Stimulated activated CD4-positive, alpha-beta T cell treated with anti-CD3 and anti-CD28 coated beads, TNF-alpha, amount 100 ng/mL, for 24 hours (primary cell): ENCODE measurements at regions not wholly inside any gene's neighbourhood (a gene's known extent, or its start where the extent isn't known, plus 50 kb on each side); places are given as distances from the start of the nearest gene placed in this dataset.
"Not testable (repeated sequence)": the region's sequence is repeated elsewhere in the genome, so short reads cannot be mapped to it uniquely, and the experiment has no call there.

Experiments used
- DNase-seq, 3 experiments: peaks; one replicate each; pipeline ENCODE4 v3.0.0-alpha.2; 2020; ENCODE audit warnings: low read depth in 3 of 3

GRCh38 chrX:66912417-66912816, 273.5 kb upstream of the EDA2R start:
- DNase-seq, result no peak

DNA sequence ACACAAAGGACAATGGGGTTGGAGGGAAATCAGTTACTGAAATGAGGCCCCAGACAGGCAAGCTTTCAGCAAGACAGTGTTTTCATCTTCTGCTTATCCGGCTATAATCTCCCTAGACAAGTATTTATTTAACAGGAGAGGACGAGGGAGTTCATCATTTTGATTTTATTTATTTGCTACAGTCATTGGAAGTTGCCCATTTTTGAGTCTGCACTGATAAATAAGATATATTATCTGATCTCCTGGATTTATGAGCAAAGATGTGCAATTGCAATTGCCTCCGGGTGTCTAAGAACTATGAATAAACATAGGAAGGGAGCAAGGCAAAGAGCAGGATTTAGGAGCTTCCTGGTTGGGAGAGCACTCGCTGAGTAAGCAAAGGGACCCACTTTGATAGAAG, 263.2 kb upstream of the EDA2R start:
- no peak for DNase-seq

- DNase-seq, result no peak
Observed at GRCh38 chrX:66900886-66901285, 262.0 kb upstream of the EDA2R start.

DNA sequence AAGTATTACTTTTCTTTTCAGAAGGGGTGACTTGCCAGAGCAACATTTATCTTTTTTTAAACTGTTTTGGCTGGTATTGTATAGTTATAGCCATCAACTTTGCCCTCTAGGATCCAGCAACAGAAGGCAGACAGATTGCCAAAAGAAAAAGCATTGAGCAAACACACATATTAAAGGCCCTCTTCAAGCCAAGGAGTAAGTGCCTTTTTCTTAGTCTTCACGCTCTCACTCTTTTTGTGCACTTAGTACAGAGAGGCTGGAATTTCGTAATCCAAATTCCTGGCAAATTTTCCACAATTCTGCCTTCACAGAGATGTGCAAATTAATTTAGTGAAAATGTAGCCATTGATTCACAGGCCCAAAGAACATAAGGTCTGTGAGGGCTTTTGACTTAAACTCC, 253.1 kb upstream of the EDA2R start:
- no peak for DNase-seq

DNA sequence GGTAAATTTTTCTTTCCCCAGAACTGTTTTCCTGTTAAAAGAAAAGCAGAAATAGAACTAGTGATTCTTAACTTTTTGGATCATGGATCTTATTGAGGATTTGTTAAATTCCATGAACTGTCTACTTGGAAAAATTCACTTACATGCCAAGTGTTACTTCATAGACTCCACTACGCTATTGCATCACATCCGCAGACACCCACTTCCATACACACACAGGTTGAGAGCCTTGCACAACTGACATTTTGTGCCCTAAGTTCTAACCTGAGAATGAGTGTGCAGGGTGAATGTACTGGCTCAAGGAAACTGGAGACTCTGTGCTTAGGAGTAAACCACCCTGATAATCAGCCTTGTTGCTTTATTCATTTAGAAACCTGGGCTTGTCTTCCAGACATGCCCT, 250.5 kb upstream of the EDA2R start:
- no peak for DNase-seq

DNA sequence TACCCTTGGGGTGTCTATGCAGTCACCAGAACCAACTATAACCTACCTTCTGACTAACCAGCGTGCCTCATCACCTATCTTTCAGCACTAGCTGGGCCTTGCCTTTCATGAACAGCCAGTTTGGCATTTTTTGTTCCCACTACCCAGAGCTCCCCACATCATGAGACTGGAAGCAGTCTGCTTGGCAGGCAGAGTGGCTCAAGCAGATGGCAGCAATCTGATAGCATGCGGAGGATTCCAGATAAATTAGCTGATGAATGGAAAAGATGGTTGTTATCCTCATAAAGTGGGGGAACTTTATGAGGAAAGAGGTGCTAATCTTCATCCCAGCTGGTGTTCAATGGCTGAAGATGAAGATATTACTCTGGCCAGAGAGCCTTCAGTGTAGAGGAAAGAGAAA, 243.2 kb upstream of the EDA2R start:
- no peak for DNase-seq

- no peak for DNase-seq
Observed at GRCh38 chrX:66876776-66877175, 237.9 kb upstream of the EDA2R start.

- DNase-seq, result no peak
Observed at GRCh38 chrX:66872771-66873170, 233.9 kb upstream of the EDA2R start.

DNA sequence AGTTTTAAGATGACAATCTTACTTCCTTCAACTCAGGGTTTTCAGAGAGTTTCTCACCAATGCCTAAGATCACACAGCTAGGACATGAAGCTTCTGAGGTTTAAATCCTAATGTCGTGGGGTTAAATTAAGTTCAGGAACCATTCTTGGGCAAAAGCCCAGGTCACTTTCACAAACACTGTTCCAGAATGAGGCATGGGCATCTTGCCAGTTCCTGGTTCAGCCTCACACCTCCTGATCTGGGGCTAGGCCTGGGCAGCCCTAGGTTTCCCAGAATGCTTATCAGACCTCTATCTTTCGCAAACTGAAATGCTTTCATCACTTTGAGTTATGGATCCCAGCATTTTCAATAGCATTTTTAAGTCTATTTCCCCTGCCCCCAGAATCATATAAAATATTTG, 224.8 kb upstream of the EDA2R start:
- DNase-seq, result no peak

- no peak for DNase-seq
Observed at GRCh38 chrX:66833426-66833825, 194.5 kb upstream of the EDA2R start.

DNA sequence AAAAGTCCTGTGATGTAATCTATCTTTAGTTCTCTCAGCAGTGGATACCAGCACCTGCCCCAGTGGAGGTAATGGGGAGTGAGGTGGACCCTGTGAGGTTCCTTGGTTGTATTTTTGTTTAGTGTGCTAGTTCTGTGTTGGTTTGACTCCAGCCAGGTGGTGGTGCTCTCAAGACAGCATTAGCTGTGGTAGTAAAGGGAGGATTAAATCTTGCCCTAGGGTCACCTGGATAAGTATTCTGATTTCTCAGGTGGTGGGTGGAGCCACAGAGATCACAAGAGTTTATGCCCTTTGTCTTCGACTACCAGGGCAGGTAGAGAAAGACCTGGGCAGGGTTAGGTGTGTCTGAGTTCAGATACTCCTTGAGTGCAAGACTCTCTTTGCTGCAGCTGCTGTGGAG, 176.3 kb upstream of the EDA2R start:
- DNase-seq, result no peak

- not testable (repeated sequence) for DNase-seq
Observed at GRCh38 chrX:66794514-66794913, 155.6 kb upstream of the EDA2R start.

- no peak for DNase-seq
Observed at GRCh38 chrX:66766318-66766717, 127.4 kb upstream of the EDA2R start.

DNA sequence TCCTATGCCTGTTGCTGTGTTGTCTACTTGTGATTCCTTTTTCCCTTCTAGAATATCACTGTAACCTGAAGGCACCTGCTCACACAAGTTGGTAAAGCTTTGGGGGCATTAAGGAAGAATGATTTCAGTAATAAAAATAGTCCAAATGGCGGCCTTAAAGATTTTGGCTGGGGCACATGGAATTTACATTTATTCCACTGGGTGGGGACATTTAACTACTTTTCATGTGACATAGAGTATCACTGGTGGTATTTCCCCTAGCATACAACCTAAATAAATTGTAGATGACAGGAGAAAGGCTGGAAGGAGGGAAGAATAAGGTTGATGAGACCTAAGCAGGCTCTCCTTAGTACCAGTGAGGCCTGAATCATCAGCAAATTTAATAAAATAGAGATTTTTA, 121.8 kb upstream of the EDA2R start:
- DNase-seq, result no peak

GRCh38 chrX:66756717-66757116, 117.8 kb upstream of the EDA2R start:
- no peak for DNase-seq

- no peak for DNase-seq
Observed at GRCh38 chrX:66751136-66751782, 112.4 kb upstream of the EDA2R start.

DNA sequence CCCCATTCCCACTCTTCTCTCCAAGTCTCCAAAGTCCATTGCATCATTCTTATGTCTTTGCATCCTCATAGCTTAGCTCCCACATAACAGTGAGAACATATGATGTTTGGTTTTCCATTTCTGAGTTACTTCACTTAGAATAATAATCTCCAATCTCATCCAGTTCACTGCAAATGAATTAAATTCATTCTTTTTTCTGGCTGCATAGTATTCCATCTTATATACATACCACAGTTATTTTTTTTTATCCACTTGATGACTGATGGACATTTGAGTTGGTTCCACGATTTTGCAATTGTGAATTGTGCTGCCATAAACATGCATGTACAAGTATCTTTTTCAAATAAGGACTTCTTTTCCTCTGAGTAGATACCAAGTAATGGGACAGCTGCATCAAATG, 105.6 kb upstream of the EDA2R start:
- DNase-seq, result not testable (repeated sequence)

DNA sequence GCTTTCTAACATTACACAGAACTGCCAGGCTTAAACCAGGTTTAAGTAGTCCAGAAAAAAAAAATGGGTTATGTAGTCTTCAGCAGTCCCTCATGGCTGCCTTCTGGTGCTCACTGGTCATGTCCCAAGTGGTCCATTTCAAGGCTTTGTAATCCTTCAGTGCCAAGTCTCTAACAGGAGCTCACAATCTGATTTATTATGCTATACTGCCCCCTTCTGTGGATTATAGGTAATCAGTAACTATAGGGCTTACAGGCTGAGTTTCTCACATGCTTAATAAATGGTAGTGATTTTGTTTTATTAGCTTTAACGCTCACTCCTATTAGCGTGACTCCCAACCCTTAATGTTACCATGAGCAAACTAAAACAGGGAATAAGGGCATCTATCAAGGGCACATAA, 92.5 kb upstream of the EDA2R start:
- no peak for DNase-seq

DNA sequence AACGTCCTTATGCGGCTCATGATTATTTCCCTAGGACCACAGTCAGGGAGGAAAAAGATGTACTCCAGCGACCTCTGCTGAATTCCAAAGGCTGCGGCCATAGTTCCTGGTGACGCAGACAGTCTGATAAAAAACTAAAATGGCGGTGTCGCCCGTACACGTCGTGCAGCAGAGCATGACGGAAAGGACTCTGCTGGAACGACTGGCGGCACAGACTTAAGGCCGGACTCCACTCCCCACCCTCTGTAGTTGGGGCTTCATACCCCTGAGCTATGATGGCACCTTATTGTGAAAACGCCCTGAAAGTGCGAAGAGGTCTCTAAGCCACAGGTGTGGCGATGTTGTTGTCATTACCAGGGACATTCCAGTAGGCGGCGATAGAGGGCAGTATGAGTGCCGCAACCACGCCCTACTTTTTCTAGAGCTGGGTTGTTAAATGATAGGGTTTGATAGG, 90.0 kb upstream of the EDA2R start:
- DNase-seq, result peak; percentile 11 to 34 (median 30)

DNA sequence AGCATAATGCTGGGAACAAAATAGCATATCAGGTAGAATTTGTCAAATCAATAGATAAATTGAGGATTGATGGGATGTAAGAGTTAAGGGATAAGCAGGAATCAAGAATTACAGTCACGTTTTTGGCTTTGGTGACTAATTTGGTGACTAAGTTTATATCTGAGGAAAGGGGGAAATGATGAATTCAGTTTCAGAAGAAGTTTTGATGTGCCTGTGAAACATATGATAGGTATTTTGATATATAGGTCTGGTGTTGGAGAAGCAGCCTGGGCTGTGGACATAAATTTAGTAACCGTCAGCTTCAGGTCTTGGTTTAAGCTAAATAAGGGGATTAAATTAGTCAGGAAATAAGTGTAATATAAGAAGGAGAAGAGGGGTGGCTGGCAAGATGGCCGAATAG, 79.0 kb upstream of the EDA2R start:
- DNase-seq, result no peak

DNA sequence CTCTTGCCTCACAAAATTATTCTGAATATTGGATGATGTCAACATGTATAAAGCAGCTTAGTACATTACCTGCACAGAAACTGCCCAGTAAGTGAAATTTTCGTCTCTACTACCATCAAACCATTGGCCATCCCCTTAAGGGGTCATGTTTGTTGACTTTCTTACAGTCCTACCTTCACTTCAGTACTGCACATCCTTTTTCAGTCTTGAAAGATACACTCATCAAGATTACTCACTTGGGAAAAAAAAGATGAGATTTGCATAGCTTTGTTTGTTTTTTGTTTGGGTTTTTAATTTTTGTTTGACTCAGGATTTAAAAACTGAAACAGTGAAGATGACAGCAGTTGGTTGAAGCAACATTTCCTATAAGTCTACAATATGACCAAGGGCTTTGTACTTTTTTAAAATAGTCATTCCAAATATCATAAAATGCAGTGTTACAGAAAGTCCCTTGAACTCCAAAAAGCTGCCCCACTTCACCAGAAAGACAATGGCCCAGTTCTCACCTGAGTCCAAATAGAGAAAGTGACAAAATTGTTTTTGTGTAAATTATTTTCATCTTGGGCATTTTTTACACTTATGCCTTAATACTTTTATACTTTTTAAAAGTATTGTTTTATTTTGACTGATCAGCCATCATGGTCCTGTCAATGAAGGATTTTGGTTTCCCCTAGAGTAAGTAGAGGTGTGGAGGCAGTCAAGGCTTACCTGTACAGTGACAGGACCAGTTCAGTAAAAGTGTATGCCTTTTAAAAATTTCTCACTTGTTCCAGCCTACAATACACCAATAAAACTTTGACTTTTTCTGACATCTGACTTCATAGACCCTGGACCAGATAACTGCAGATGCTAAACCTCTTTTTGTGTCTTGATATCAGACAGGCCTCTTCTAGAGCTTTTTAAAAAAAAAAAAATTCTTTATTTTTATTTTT, 59.7 kb upstream of the EDA2R start:
- DNase-seq, result no peak

DNA sequence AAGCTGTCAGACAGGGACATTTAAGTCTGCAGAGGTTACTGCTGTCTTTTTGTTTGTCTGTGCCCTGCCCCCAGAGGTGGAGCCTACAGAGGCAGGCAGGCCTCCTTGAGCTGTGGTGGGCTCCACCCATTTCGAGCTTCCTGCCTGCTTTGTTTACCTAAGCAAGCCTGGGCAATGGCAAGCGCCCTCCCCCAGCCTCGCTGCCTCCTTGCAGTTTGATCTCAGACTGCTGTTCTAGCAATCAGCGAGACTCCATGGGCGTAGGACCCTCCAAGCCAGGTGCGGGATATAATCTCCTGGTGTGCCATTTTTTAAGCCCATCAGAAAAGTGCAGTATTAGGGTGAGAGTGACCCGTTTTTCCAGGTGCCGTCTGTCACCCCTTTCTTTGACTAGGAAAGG, 53.6 kb upstream of the EDA2R start:
- DNase-seq, result not testable (repeated sequence)
